Spinal cord (tissue), 9 donors: ENCODE measurements at regions not wholly inside any gene's neighbourhood (a gene's known extent, or its start where the extent isn't known, plus 50 kb on each side); places are given as distances from the start of the nearest gene placed in this dataset.

Experiments
- DNase-seq, 6 donors: peaks; one replicate each; pipeline versions ENCODE4 v3.0.0 to v3.0.0-alpha.2; 2013 to 2015; ENCODE audit warnings: low spot score in 6 of 6, low read depth in 4 of 6
- H3K27ac ChIP-seq: one replicate; pipeline ENCODE4 v1.5.1; 2013; ENCODE audit warnings: low read depth, low read length, control low read depth
- H3K27me3 ChIP-seq: one replicate; pipeline ENCODE4 v1.6.1; 2013; ENCODE audit warnings: low read length; ENCODE audit not compliant: control insufficient read depth, insufficient read depth
- H3K36me3 ChIP-seq: one replicate; pipeline ENCODE4 v1.6.1; 2013; ENCODE audit warnings: low read length; ENCODE audit not compliant: control insufficient read depth, insufficient read depth
- H3K4me1 ChIP-seq: one replicate; pipeline ENCODE4 v1.6.1; 2013; ENCODE audit warnings: low read length; ENCODE audit not compliant: control insufficient read depth, insufficient read depth
- H3K4me3 ChIP-seq: one replicate; pipeline ENCODE4 v1.5.1; 2013; ENCODE audit warnings: low read depth, low read length, control low read depth
- H3K9me3 ChIP-seq: one replicate; pipeline ENCODE4 v1.6.1; 2013; ENCODE audit warnings: low read length; ENCODE audit not compliant: control insufficient read depth, insufficient read depth
- WGBS: methylation state at CpG from one replicate; pipeline ENCODE4 v1.1.5; 2013; ENCODE audit warnings: missing lambda C conversion rate; ENCODE audit not compliant: insufficient coverage; 5-methylcytosine and 5-hydroxymethylcytosine counted together
- donor health status: healthy.

DNA sequence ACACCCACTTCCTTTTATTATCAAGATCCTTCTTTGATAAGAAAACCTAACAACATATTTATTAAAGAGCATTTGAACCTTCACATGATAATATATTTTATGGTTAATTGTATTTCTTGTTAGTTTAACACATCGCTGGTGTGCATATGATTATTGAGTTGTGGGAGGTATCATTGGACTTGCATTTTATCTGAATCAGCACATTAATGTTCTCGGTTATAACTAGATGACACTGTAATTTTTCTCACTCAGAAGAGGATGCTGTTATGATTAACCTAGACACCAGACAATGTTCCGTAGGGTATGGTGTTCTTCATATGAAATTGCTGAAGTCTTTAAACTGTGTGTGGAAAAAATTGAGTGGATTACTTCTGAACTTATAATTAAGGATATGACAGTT lies 1188.3 kb upstream of the EPHA6 start:
- Histone ChIP-seq H3K4me1 (no peaks in the 10 kb centered on the region), H3K27me3 (no peaks in the 10 kb centered on the region), H3K9me3 (no peaks in the 10 kb centered on the region), H3K36me3 (no peaks in the 10 kb centered on the region), H3K4me3 (no peak overlapping the region), H3K27ac (no peak overlapping the region)
- 100% methylated on average over 1 of the region's 3 CpGs for WGBS
- DNase-seq = no peak

DNA sequence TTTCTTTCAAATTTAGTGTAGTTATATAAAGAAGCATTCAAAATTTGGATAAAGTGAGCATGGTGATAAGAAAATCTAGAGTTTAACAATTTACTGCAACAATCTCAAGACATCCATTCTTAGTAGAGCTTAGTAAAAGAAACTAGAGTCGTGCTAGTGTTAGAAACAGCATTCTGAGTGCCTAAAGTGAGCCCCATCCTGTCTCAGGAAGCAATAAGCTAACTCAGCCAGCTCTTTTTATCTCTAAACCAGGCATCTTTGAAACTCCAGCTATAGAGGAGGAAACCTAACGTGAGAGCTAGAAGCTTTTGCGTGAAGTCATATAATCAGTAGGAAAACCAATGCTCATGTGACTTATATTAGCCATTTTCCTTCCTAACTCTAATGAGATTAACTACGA lies 1187.1 kb upstream of the EPHA6 start:
- Histone ChIP-seq H3K9me3 (no peaks in the 10 kb centered on the region), H3K36me3 (no peaks in the 10 kb centered on the region), H3K4me3 (no peak overlapping the region), H3K4me1 (no peaks in the 10 kb centered on the region), H3K27me3 (no peaks in the 10 kb centered on the region), H3K27ac (no peak overlapping the region)
- no peak for DNase-seq
- WGBS = 83% methylated on average over 1 of the region's 4 CpGs

DNA sequence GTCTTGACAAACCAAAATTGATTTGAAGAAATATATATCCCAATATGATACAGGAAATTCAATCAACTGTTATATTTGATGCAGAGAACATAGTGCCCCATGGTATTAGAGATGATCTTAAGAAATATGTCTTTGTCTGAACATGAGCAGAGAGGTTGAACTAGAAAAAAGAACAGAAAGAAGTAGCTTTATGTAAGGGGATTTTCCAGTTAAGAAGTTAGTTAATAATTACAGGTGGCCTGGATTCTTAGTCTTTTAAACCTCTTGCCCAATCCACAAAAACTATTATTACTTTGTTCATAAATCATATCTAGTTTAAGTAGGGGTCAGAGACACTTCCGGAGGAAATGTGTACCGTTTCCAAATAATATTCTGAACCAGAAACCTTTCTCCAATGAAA lies 1186.7 kb upstream of the EPHA6 start:
- Histone ChIP-seq H3K9me3 (no peaks in the 10 kb centered on the region), H3K4me3 (no peak overlapping the region), H3K36me3 (no peaks in the 10 kb centered on the region), H3K4me1 (no peaks in the 10 kb centered on the region), H3K27ac (no peak overlapping the region), H3K27me3 (no peaks in the 10 kb centered on the region)
- no CpG with 5 or more reads among the region's 2 CpGs for WGBS
- no peak for DNase-seq

DNA sequence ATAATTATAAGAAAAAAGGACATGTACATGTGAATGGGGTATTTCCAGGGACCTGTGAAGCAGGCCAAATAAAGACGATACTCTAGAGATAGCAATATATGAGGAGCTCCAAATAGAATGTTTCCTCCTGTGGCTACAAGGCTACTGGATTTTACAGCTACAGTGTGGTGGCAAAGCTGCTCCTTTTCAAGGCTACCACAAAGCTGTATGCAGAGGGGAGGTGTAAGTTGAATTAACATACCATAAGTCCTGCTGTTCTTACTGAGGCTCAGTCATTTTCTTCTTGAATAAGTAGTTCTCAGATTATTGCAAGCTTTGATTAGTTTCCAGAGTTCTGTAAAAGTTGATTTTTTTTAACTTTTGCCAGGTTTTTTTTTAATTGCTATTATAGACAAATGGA lies 1184.6 kb upstream of the EPHA6 start:
- Histone ChIP-seq H3K9me3 (no peaks in the 10 kb centered on the region), H3K4me3 (no peak overlapping the region), H3K36me3 (no peaks in the 10 kb centered on the region), H3K4me1 (no peaks in the 10 kb centered on the region), H3K27me3 (no peaks in the 10 kb centered on the region), H3K27ac (no peak overlapping the region)
- no peak for DNase-seq
- no CpG with 5 or more reads among the region's 1 CpG for WGBS

DNA sequence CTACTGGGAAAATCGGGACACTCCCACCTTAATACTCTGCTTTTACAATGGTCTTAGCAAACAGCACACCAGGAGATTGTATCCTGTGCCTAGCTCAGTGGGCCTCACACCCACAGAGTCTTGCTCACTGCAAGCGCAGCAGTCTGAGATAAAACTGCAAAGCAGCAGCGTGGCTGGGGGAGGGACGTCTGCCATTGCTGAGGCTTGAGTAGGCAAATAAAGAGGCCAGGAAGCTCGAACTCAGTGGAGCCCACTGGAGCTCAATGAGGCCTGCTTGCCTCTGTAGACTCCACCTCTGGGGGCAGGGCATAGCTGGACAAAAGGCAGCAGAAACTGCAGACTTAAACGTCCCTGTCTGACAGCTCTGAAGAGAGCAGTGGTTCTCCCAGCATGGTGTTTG lies 1169.1 kb upstream of the EPHA6 start:
- no peak overlapping the region for H3K27ac ChIP-seq
- peaks cover 1% of the 10 kb centered on the region for H3K9me3 ChIP-seq
- H3K36me3 ChIP-seq = no peaks in the 10 kb centered on the region
- no peaks in the 10 kb centered on the region for H3K27me3 ChIP-seq
- 86% methylated on average over 6 of the region's 6 CpGs for WGBS
- DNase-seq = no peak
- H3K4me1 ChIP-seq = no peaks in the 10 kb centered on the region
- no peak overlapping the region for H3K4me3 ChIP-seq

DNA sequence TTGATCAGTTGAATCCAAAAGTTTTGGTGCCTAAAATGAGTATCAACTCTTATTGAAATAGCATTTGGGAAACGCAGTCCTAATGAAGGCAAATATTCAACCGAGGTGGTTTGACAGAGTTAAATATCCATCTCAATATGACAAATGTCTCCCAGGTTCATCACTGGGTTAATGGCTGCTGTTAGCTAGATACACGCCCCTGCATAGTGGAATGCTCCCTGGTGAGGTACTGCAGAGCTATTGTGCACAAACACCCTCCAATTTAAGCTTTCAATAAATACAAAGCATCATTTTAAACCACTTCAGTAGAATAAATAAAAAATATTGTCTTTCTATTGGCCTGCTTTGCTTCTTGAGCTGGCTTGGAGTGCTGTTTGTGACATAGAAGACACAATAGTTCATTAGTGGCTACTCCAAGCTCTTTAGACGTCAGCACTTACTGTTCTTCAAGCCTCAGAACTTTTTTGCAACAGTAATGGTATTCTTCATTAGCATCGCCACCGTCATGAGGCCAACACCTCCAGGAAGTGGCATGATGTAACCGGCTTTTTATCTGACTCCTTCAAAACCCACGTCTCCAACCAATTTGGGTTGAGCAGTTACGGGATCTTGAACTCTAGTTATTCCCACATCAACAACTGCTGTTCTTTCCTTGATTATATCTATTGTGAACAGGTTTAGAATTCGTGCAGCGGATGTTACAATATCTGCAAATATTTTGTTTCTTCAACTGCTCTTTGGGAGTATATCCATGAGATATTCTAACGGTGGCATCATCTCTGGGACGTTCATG lies 1159.6 kb upstream of the EPHA6 start:
- Histone ChIP-seq H3K36me3 (no peaks in the 10 kb centered on the region), H3K9me3 (no peaks in the 10 kb centered on the region), H3K27me3 (no peaks in the 10 kb centered on the region), H3K27ac (no peak overlapping the region), H3K4me1 (no peaks in the 10 kb centered on the region), H3K4me3 (no peak overlapping the region)
- 82% methylated on average over 7 of the region's 13 CpGs for WGBS
- no peak for DNase-seq

DNA sequence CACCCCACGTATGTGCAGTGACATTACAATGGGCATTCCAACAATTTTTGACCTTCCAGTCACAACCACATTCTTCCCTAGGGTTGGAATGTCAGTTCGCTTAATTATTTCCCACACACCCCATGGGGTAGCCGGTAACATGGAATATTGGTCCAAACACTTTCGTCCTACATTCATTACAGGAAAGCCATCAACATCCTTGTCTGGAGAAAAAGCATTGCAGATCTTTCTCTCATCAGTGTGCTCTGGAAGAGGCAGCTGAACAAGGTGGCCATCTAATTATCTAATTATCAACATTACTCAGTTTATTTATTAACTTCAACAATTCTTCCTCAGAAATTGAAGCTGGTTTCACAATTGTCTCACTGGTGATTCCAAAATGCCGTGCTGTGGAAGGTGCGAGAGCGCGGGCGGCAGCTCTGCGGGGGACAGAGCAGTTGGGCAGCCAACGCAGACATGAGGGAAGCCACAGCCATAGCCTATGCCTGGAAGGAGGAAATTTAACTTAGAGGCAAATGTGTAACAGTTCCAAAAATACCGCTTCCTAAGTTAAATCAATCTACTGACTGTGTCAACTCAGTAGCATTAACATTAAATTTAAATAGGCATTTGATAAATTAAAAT lies 1158.9 kb upstream of the EPHA6 start:
- Histone ChIP-seq H3K4me3 (no peak overlapping the region), H3K27ac (no peak overlapping the region), H3K36me3 (no peaks in the 10 kb centered on the region), H3K27me3 (no peaks in the 10 kb centered on the region), H3K4me1 (no peaks in the 10 kb centered on the region), H3K9me3 (no peaks in the 10 kb centered on the region)
- whole genome bisulfite sequencing = 96% methylated on average over 4 of the region's 12 CpGs
- no peak for DNase-seq

DNA sequence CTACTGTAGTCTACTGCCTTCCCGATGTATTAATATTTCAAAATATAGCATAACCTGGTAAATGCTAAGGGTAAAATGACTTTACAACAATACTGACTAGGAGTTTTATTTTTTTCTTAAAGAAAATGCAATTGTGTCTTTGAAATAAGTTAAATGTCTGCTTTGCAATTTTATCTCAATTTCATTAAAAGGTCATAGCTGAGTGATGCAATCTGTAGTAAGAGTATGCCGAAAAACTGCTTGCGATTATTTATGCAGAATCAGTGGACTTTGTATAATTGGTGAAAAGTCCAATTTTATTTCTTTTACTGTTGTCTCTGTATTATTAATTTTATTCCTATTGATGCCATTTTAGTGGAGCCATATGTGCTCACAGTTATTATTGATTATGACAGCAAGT lies 1143.6 kb upstream of the EPHA6 start:
- H3K9me3 ChIP-seq = no peaks in the 10 kb centered on the region
- H3K27me3 ChIP-seq = no peaks in the 10 kb centered on the region
- no CpG with 5 or more reads among the region's 3 CpGs for WGBS

DNA sequence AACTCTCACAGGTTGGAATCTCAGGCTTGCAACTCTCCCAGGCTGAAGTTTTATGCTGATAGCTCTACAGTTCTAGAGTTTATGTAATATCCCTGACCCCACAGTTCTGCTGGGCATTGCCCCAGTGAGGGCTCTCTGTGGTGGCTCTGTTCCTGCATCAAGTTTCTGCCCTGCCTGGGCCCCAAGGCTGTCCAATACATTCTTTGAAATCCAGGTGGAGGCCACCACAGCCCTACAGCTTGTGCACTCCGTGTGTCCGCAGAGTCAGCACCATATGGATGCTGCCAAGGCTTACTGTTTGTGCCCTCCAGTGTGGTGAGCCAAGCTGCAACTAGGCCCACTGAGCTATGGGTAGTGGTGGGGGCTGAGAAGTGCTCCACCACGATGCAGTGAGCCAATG lies 1141.2 kb upstream of the EPHA6 start:
- Histone ChIP-seq H3K27me3 (no peaks in the 10 kb centered on the region), H3K27ac (no peak overlapping the region), H3K4me3 (no peak overlapping the region), H3K36me3 (no peaks in the 10 kb centered on the region), H3K9me3 (no peaks in the 10 kb centered on the region), H3K4me1 (no peaks in the 10 kb centered on the region)
- no peak for DNase-seq
- WGBS = 97% methylated on average over 3 of the region's 3 CpGs

More for the DNA sequence above, 1143.6 kb upstream of the EPHA6 start:
- no peak for DNase-seq
- Histone ChIP-seq H3K36me3 (no peaks in the 10 kb centered on the region), H3K4me1 (no peaks in the 10 kb centered on the region), H3K27ac (no peak overlapping the region), H3K4me3 (no peak overlapping the region)

DNA sequence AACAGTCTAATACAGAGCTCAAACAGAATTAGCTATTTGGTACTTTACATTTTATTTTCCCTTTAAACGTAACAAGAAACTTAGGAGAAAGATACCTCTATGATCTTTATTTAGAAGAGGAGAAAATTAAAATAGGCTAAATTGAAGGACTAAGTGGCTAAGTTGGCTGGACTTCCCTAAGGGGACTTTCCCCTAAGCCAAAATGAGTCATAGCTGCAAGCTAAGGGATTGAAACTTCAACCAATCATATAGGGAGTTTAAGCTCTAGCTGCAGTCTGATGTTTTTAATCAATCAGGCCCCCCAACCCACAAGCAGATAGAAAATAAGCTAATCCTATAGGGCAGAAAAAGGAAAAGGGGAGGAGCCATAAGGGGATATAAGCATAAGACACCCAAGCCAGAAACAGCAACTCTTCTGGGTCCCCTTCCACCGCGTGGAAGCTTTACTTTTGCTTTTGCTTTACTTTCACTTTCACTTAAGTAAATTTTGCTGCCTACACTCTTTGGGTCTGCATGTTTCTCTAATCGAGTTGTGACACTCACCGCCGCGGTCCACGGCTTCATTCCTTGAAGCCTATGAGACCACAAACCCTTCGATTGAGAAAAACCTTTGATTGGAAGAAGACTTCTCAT lies 1108.5 kb upstream of the EPHA6 start:
- Histone ChIP-seq H3K4me1 (no peaks in the 10 kb centered on the region), H3K9me3 (no peaks in the 10 kb centered on the region), H3K36me3 (no peaks in the 10 kb centered on the region), H3K27ac (no peak overlapping the region), H3K27me3 (no peaks in the 10 kb centered on the region), H3K4me3 (no peak overlapping the region)
- 95% methylated on average over 6 of the region's 9 CpGs for WGBS
- no peak for DNase-seq
